ENCODE measurements at regions not wholly inside any gene's neighbourhood (a gene's known extent, or its start where the extent isn't known, plus 50 kb on each side); places are given as distances from the start of the nearest gene placed in this dataset.

GRCh38 chr2:47650001-47650535 lies 79.3 kb upstream of the KCNK12 start:
- H3K27ac ChIP-seq: no peak overlapping the region
- no peaks in the 10 kb centered on the region for H3K36me3 ChIP-seq
- TF ChIP-seq POLR2A (IDR thresholded peaks at IDR 0.05) (no peak), CTCF (IDR thresholded peaks at IDR 0.05) (no peak)
- 74 to 85% methylated on average over 5 to 9 of the region's 9 CpGs for WGBS, 2 donors
- no peaks in the 10 kb centered on the region for H3K27me3 ChIP-seq
- H3K9me3 ChIP-seq: no peaks in the 10 kb centered on the region
- intact Hi-C loops (cut with DNase I): no loop called here
- H3K4me3 ChIP-seq: no peak overlapping the region
- H3K4me1 ChIP-seq: no peaks in the 10 kb centered on the region
- DNase-seq: no peak

GRCh38 chr2:47645246-47645645 lies 74.5 kb upstream of the KCNK12 start:
- no peaks in the 10 kb centered on the region for H3K27me3 ChIP-seq
- 33 to 36% methylated on average over 1 of the region's 1 CpG for WGBS, 2 donors
- no peak overlapping the region for H3K27ac ChIP-seq
- H3K4me1 ChIP-seq: no peaks in the 10 kb centered on the region
- H3K36me3 ChIP-seq: no peaks in the 10 kb centered on the region
- intact Hi-C loops (cut with DNase I): no loop called here
- no peak overlapping the region for H3K4me3 ChIP-seq
- DNase-seq: no peak
- no peak for TF ChIP-seq CTCF (IDR thresholded peaks at IDR 0.05)
- TF ChIP-seq POLR2A (IDR thresholded peaks at IDR 0.05): no peak
- H3K9me3 ChIP-seq: no peaks in the 10 kb centered on the region

- intact Hi-C loops (cut with DNase I): no loop called here
- no peak for DNase-seq
- Histone ChIP-seq H3K4me3 (no peak overlapping the region), H3K4me1 (no peaks in the 10 kb centered on the region), H3K27me3 (no peaks in the 10 kb centered on the region), H3K27ac (no peak overlapping the region), H3K36me3 (no peaks in the 10 kb centered on the region), H3K9me3 (no peaks in the 10 kb centered on the region)
- TF ChIP-seq POLR2A (IDR thresholded peaks at IDR 0.05): no peak
- no peak for TF ChIP-seq CTCF (IDR thresholded peaks at IDR 0.05)
- WGBS, 2 donors: 74 to 78% methylated on average over 4 of the region's 4 CpGs
Measured at GRCh38 chr2:47644351-47644750, 73.6 kb upstream of the KCNK12 start.

- Histone ChIP-seq H3K4me1 (no peaks in the 10 kb centered on the region), H3K9me3 (no peaks in the 10 kb centered on the region), H3K36me3 (no peaks in the 10 kb centered on the region), H3K4me3 (no peak overlapping the region), H3K27ac (no peak overlapping the region), H3K27me3 (no peaks in the 10 kb centered on the region)
- DNase-seq: no peak
- 32 to 37% methylated on average over 2 of the region's 2 CpGs for WGBS, 2 donors
- intact Hi-C loops (cut with DNase I): no loop called here
- TF ChIP-seq POLR2A (IDR thresholded peaks at IDR 0.05) (no peak), CTCF (IDR thresholded peaks at IDR 0.05) (no peak)
Measured at GRCh38 chr2:47641366-47641765, 70.6 kb upstream of the KCNK12 start.

GRCh38 chr2:47640356-47640755 lies 69.6 kb upstream of the KCNK12 start:
- no peak for DNase-seq
- intact Hi-C loops (cut with DNase I): no loop called here

More at GRCh38 chr2:47640356-47640755, 69.6 kb upstream of the KCNK12 start:
- no peak overlapping the region for H3K27ac ChIP-seq
- H3K4me3 ChIP-seq: no peak overlapping the region
- H3K4me1 ChIP-seq: no peaks in the 10 kb centered on the region
- H3K9me3 ChIP-seq: no peaks in the 10 kb centered on the region
- no peak for TF ChIP-seq CTCF (IDR thresholded peaks at IDR 0.05)
- no peak for TF ChIP-seq POLR2A (IDR thresholded peaks at IDR 0.05)
- no peaks in the 10 kb centered on the region for H3K36me3 ChIP-seq
- 73 to 75% methylated on average over 3 of the region's 3 CpGs for WGBS, 2 donors
- no peaks in the 10 kb centered on the region for H3K27me3 ChIP-seq
